GM12878 (cell line): ENCODE measurements at regions not wholly inside any gene's neighbourhood (a gene's known extent, or its start where the extent isn't known, plus 50 kb on each side); places are given as distances from the start of the nearest gene placed in this dataset.

Source experiments
- ATAC-seq: fragments of 200-7000 bp; cut with Tn5 transposase; 3 replicates; pipeline ENCODE4 v1.9.1; 2020; ENCODE audit warnings: mild to moderate bottlenecking, moderate library complexity
- BruUV-seq: library from RNA; stranded (reverse); fragments of 400-500 nt; replicated peaks from 2 replicates; lab custom pipeline; 2021; lab: Mats Ljungman, UMichigan
- CTCF ChIA-PET: fragments of 300-600 bp; sonication (Branson Sonifier 250); formaldehyde crosslinking; extraction: SDS; loops from one replicate; lab custom pipeline; 2021; ENCODE audit warnings: inconsistent platforms; lab: Yijun Ruan, JAX
- POLR2A ChIA-PET: fragments of 350-600 bp; formaldehyde crosslinking; extraction: SDS; loops from one replicate; lab custom pipeline; 2021; ENCODE audit warnings: inconsistent platforms; lab: Charles Lee
- RAD21 ChIA-PET: fragments of 300-600 bp; sonication (Branson Sonifier 250); formaldehyde crosslinking; loops from one replicate; lab custom pipeline; 2023; ENCODE audit warnings: antibody characterized with exemption; ENCODE audit not compliant: unreplicated experiment; lab: Charles Lee
- SMC1A ChIA-PET: fragments of 300-600 bp; sonication (Branson Sonifier 250); formaldehyde crosslinking; loops from one replicate; lab custom pipeline; 2023; ENCODE audit not compliant: unreplicated experiment, uncharacterized antibody; lab: Charles Lee
- DNase-seq: peaks from one replicate; pipeline ENCODE4 v3.0.0-alpha.2; 2011; ENCODE audit warnings: low read depth, low spot score
- FAIRE-seq: peaks from 3 replicates; lab custom pipeline; 2011; peaks lifted over from hg19 to GRCh38; lab: Jason Lieb, UNC
- H2AFZ ChIP-seq: 2 replicates; pipeline ENCODE4 v1.6.0; 2011; ENCODE audit warnings: low read depth, low read length, control low read depth; ENCODE audit not compliant: control insufficient read depth
- H3K27ac ChIP-seq: 2 replicates; pipeline ENCODE4 v1.5.1; 2011; ENCODE audit warnings: control low read depth; ENCODE audit not compliant: control insufficient read depth, insufficient read depth
- H3K27me3 ChIP-seq, 2 experiments: replicated peaks in 1 of 2; 2 replicates each; pipeline versions ENCODE4 v1.6.0 to v1.6.1; 2011; ENCODE audit warnings: low read length in 1 of 2; ENCODE audit not compliant: control insufficient read depth in 2 of 2, insufficient read depth in 2 of 2
- H3K36me3 ChIP-seq, 2 experiments: 2 replicates each; pipeline ENCODE4 v1.5.1; 2011; ENCODE audit warnings: low read length in 1 of 2; ENCODE audit not compliant: control insufficient read depth in 2 of 2, insufficient read depth in 2 of 2
- H3K4me1 ChIP-seq: 2 replicates; pipeline ENCODE4 v1.6.1; 2011; ENCODE audit warnings: mild to moderate bottlenecking, low read length, moderate library complexity, mixed read lengths; ENCODE audit not compliant: control insufficient read depth, insufficient read depth
- H3K4me2 ChIP-seq: 2 replicates; pipeline ENCODE4 v1.6.0; 2011; ENCODE audit warnings: control low read depth; ENCODE audit not compliant: control insufficient read depth, insufficient read depth
- H3K4me3 ChIP-seq: fragments of 200-600 bp; sonication (generic); 2 replicates; pipeline ENCODE4 v1.5.1; 2016
- H3K79me2 ChIP-seq: 2 replicates; pipeline ENCODE4 v1.6.0; 2011; ENCODE audit warnings: low read length; ENCODE audit not compliant: control insufficient read depth, insufficient read depth
- H3K9ac ChIP-seq: 2 replicates; pipeline ENCODE4 v1.8.0; 2011; ENCODE audit warnings: low read length, control low read depth, mixed read lengths; ENCODE audit not compliant: control insufficient read depth, insufficient read depth
- H3K9me3 ChIP-seq: replicated peaks from 3 replicates; pipeline ENCODE4 v1.5.1; 2011; ENCODE audit warnings: mild to moderate bottlenecking, low read length; ENCODE audit not compliant: control insufficient read depth, insufficient read depth
- H4K20me1 ChIP-seq: 2 replicates; pipeline ENCODE4 v1.6.0; 2011; ENCODE audit not compliant: control insufficient read depth, insufficient read depth
- CHD2 ChIP-seq: IDR thresholded peaks from 2 replicates; pipeline ENCODE4 v1.6.1; 2011; ENCODE audit warnings: low read depth, low read length, improper control_type of control experiment, borderline replicate concordance
- EGR1 ChIP-seq, 2 experiments: IDR thresholded peaks; 1 replicate in 1 of 2; 2 replicates in 1 of 2; pipeline ENCODE4 v1.6.1; 2011 to 2012; ENCODE audit warnings: low read depth in 2 of 2, low read length in 2 of 2, borderline replicate concordance in 1 of 2, mild to moderate bottlenecking in 1 of 2, moderate library complexity in 1 of 2
- FOS ChIP-seq: IDR thresholded peaks from 3 replicates; pipeline ENCODE4 v1.6.1; 2011; ENCODE audit warnings: borderline replicate concordance; ENCODE audit not compliant: insufficient read length; ENCODE audit errors: extremely low read depth
- NR2C2 ChIP-seq: IDR thresholded peaks from 2 replicates; pipeline ENCODE4 v1.6.1; 2011; ENCODE audit warnings: borderline replicate concordance, low read depth; ENCODE audit not compliant: control insufficient read depth, insufficient read length
- RBBP5 ChIP-seq: fragments of 200-600 bp; sonication (generic); conservative IDR thresholded peaks from 2 replicates; pipeline ENCODE4 v1.6.1; 2016
- RFX5 ChIP-seq: IDR thresholded peaks from 2 replicates; pipeline ENCODE4 v1.6.1; 2011; ENCODE audit warnings: low read depth, low read length, improper control_type of control experiment
- SREBF2 ChIP-seq: IDR thresholded peaks from 2 replicates; pipeline ENCODE4 v1.6.1; 2012; ENCODE audit warnings: mild to moderate bottlenecking, low read length
- TCF7 ChIP-seq: IDR thresholded peaks from 2 replicates; pipeline ENCODE4 v1.6.1; 2014; ENCODE audit warnings: antibody characterized with exemption, borderline replicate concordance
- WGBS: methylation state at CpG from one replicate; pipeline ENCODE4 v1.1.6; 2016; ENCODE audit warnings: low lambda C conversion rate; ENCODE audit not compliant: insufficient replicate concordance, insufficient coverage; ENCODE audit errors: missing lambda C conversion rate; 5-methylcytosine and 5-hydroxymethylcytosine counted together
- in situ Hi-C: fragments of 300-500 bp; cut with MboI; formaldehyde crosslinking; loops from 9 replicates; pipeline ENCODE4 v1.14.3; 2018; ENCODE audit warnings: mixed read lengths
- intact Hi-C: fragments of 100-400 bp; cut with micrococcal nuclease; formaldehyde crosslinking; loops from one replicate; pipeline ENCODE4 v1.14.2; 2022; ENCODE audit not compliant: unreplicated experiment
- TF ChIP-seq, protein P1 (sequence below): IDR thresholded peaks from 2 replicates; pipeline ENCODE4 v1.6.1; 2011; ENCODE audit warnings: low read depth, low read length, improper control_type of control experiment, borderline replicate concordance
- TF ChIP-seq, protein P2 (sequence below): fragments of 450-650 bp; formaldehyde crosslinking; IDR thresholded peaks from 2 replicates; pipeline ENCODE4 v1.5.0; 2022; ENCODE audit warnings: mild to moderate bottlenecking, missing genetic modification characterization

DNA sequence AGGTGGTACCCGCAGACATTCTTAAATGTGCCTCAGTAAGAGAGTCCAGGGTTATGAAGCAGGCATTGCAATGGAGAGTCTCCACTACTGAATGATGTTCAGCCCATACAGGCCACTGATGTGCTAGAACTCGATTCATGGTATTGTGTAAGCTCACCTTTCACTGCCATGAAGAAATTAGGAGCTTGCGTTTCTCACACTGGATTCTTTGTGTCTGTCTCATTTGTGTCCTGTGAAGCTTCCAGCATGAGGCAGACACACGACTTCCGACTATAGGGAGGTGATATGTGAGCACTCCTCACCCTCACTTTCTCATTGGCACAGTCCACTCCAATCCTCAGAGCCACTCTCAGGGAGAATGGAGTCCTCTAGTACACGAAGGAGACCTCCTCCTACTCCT, 677.4 kb upstream of the RAB6C start:
- no peak overlapping the region for H2AFZ ChIP-seq
- H3K4me3 ChIP-seq = no peak overlapping the region
- H3K27ac ChIP-seq = no peak overlapping the region
- FAIRE-seq (no peak), DNase-seq (no peak), ATAC-seq (no peak)
- CTCF ChIA-PET = interaction anchor here (0.7 kb wide), 1 partner anchor 39 kb away, joined by 4 read pairs; no protein-coding TSS in a partner anchor
- 0 out of 4 replicates have a peak, but pooled peaks cover 0 to 2% of the 10 kb centered on the region in 2 experiments for H3K27me3 ChIP-seq
- 29% methylated on average over 5 of the region's 6 CpGs for WGBS
- POLR2A ChIA-PET = no interaction called here
- TF ChIP-seq FOS = no peak
- no peak for TF ChIP-seq CHD2
- TF ChIP-seq, protein P1, sequence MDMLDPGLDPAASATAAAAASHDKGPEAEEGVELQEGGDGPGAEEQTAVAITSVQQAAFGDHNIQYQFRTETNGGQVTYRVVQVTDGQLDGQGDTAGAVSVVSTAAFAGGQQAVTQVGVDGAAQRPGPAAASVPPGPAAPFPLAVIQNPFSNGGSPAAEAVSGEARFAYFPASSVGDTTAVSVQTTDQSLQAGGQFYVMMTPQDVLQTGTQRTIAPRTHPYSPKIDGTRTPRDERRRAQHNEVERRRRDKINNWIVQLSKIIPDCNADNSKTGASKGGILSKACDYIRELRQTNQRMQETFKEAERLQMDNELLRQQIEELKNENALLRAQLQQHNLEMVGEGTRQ = no peak
- no peaks in the 10 kb centered on the region for H3K4me1 ChIP-seq
- H3K9ac ChIP-seq = no peak overlapping the region
- RAD21 ChIA-PET = no interaction called here
- intact Hi-C loops = no loop called here
- BruUV-seq = no TSS peak
- H3K79me2 ChIP-seq = no peaks in the 10 kb centered on the region
- no peaks in the 10 kb centered on the region for H4K20me1 ChIP-seq
- SMC1A ChIA-PET = no interaction called here
- H3K36me3 ChIP-seq = no peaks in the 10 kb centered on the region
- no peak overlapping the region for H3K4me2 ChIP-seq
- in situ Hi-C loops = no loop called here
- H3K9me3 ChIP-seq = no peaks in the 10 kb centered on the region; the same call in 2 of the 3 replicates

DNA sequence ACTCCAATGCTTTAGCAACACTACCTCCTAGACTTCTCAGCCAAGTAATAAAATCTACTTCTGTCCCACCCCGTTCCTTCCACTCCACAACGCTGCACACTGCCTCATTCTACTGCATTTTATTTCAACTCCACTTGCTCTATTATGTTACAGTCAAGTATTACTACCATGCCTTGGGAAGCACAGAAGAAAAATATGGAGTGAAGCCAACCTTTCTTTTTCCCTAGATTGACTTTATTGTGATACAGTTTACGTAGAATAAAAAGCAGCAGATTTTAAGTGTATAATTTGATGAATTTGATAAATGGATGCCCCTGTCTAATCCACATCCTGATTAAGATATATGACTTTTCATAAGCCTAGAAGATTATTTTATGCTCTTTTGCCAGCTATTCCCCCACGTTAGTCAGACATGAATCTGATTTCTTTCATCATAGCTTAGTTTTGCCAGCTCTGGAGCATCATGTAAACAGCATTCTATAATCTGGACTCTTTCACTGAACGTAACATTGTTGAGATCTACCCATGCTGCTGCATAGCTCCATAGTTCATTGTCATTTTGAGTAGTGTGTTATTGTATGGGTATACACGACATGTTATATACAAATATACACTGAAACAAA, 676.8 kb upstream of the RAB6C start:
- intact Hi-C loops = no loop called here
- H3K27me3 ChIP-seq = 0 out of 4 replicates have a peak, but pooled peaks cover 0 to 2% of the 10 kb centered on the region in 2 experiments
- TF ChIP-seq EGR1 (IDR thresholded peaks at IDR 0.05; ENCODE audit: borderline replicate concordance in 1 of 2, low read depth in 2 of 2, low read length in 2 of 2) = no peak
- no peak for TF ChIP-seq RBBP5
- no peak for TF ChIP-seq RFX5
- TF ChIP-seq SREBF2 = no peak
- TF ChIP-seq, protein P2, sequence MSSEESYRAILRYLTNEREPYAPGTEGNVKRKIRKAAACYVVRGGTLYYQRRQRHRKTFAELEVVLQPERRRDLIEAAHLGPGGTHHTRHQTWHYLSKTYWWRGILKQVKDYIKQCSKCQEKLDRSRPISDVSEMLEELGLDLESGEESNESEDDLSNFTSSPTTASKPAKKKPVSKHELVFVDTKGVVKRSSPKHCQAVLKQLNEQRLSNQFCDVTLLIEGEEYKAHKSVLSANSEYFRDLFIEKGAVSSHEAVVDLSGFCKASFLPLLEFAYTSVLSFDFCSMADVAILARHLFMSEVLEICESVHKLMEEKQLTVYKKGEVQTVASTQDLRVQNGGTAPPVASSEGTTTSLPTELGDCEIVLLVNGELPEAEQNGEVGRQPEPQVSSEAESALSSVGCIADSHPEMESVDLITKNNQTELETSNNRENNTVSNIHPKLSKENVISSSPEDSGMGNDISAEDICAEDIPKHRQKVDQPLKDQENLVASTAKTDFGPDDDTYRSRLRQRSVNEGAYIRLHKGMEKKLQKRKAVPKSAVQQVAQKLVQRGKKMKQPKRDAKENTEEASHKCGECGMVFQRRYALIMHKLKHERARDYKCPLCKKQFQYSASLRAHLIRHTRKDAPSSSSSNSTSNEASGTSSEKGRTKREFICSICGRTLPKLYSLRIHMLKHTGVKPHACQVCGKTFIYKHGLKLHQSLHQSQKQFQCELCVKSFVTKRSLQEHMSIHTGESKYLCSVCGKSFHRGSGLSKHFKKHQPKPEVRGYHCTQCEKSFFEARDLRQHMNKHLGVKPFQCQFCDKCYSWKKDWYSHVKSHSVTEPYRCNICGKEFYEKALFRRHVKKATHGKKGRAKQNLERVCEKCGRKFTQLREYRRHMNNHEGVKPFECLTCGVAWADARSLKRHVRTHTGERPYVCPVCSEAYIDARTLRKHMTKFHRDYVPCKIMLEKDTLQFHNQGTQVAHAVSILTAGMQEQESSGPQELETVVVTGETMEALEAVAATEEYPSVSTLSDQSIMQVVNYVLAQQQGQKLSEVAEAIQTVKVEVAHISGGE = no peak
- TF ChIP-seq NR2C2 = no peak
- no peak for TF ChIP-seq TCF7
- TF ChIP-seq, all 136 proteins: peak for 0
- Histone ChIP-seq H3K9ac (no peak overlapping the region), H3K4me3 (no peak overlapping the region), H2AFZ (no peak overlapping the region), H3K79me2 (no peaks in the 10 kb centered on the region), H3K36me3 (no peaks in the 10 kb centered on the region), H3K4me1 (no peaks in the 10 kb centered on the region), H3K27ac (no peak overlapping the region), H3K9me3 (no peaks in the 10 kb centered on the region; the same call in 2 of the 3 replicates), H4K20me1 (no peaks in the 10 kb centered on the region), H3K4me2 (no peak overlapping the region)
- DNase-seq = no peak
- SMC1A ChIA-PET = interaction anchor here (0.6 kb wide), 1 partner anchor 51 kb away, joined by 3 read pairs; no protein-coding TSS in a partner anchor
- WGBS = 21% methylated on average over 6 of the region's 6 CpGs
- RAD21 ChIA-PET = no interaction called here
- FAIRE-seq = no peak
- CTCF ChIA-PET = no interaction called here
- in situ Hi-C loops = no loop called here
- BruUV-seq = no TSS peak
- ATAC-seq = no peak
- POLR2A ChIA-PET = no interaction called here
